Neural cell (in vitro differentiated cells): ENCODE measurements at regions not wholly inside any gene's neighbourhood (a gene's known extent, or its start where the extent isn't known, plus 50 kb on each side); places are given as distances from the start of the nearest gene placed in this dataset.

ENCODE experiments used
- H2AFZ ChIP-seq: fragments of 200-600, 300-800 bp; sonication (generic), shearing (Covaris generic); 2 replicates; pipeline ENCODE4 v1.6.0; 2014; ENCODE audit warnings: low read depth, mild to moderate bottlenecking, antibody characterized with exemption, low read length, moderate library complexity
- H3F3A ChIP-seq: fragments of 200-600 bp; shearing (Covaris generic); 2 replicates; pipeline ENCODE4 v1.6.1; 2016; ENCODE audit warnings: mild to moderate bottlenecking, moderate library complexity, mixed read lengths, antibody characterized with exemption, low read length; ENCODE audit not compliant: insufficient read depth, poor library complexity, severe bottlenecking
- H3K27ac ChIP-seq: fragments of 200-600, 300-800 bp; sonication (generic), shearing (Covaris generic); 2 replicates; pipeline ENCODE4 v1.5.1; 2014; ENCODE audit warnings: mild to moderate bottlenecking, low read length, moderate library complexity
- H3K27me3 ChIP-seq: fragments of 300-800, 200-600 bp; sonication (generic), shearing (Covaris generic); 2 replicates; pipeline ENCODE4 v1.6.0; 2014; ENCODE audit warnings: mild to moderate bottlenecking, low read depth, low read length, moderate library complexity; ENCODE audit not compliant: insufficient read depth
- H3K36me3 ChIP-seq: fragments of 300-800, 200-600 bp; sonication (generic), shearing (Covaris generic); 2 replicates; pipeline ENCODE4 v1.5.1; 2014; ENCODE audit warnings: mild to moderate bottlenecking, antibody characterized with exemption, low read length, moderate library complexity; ENCODE audit not compliant: insufficient read depth
- H3K4me2 ChIP-seq: fragments of 300-800, 200-600 bp; sonication (generic), shearing (Covaris generic); 2 replicates; pipeline ENCODE4 v1.6.0; 2014; ENCODE audit warnings: mild to moderate bottlenecking, low read length
- H3K4me3 ChIP-seq: fragments of 300-800, 200-600 bp; sonication (generic), shearing (Covaris generic); 2 replicates; pipeline ENCODE4 v1.5.1; 2014; ENCODE audit warnings: mild to moderate bottlenecking, low read length, moderate library complexity
- H3K79me2 ChIP-seq: fragments of 200-600 bp; shearing (Covaris generic); replicated peaks from 2 replicates; pipeline ENCODE4 v1.6.0; 2014; ENCODE audit warnings: mild to moderate bottlenecking, low read length, moderate library complexity; ENCODE audit not compliant: insufficient read depth
- H3K9ac ChIP-seq: fragments of 300-800, 200-600 bp; sonication (generic), shearing (Covaris generic); 2 replicates; pipeline ENCODE4 v1.6.1; 2016; ENCODE audit warnings: mild to moderate bottlenecking, low read length, mixed read lengths
- H3K9me2 ChIP-seq: fragments of 200-600 bp; shearing (Covaris generic); 2 replicates; pipeline ENCODE4 v1.6.1; 2016; ENCODE audit warnings: mild to moderate bottlenecking, low read length, mixed read lengths; ENCODE audit not compliant: insufficient read depth
- H3K9me3 ChIP-seq: fragments of 200-600, 300-800 bp; sonication (generic), shearing (Covaris generic); 2 replicates; pipeline ENCODE4 v1.6.1; 2016; ENCODE audit warnings: mild to moderate bottlenecking, mixed run types, low read length, moderate library complexity, mixed read lengths
- H4K20me1 ChIP-seq: fragments of 200-600 bp; shearing (Covaris generic); 2 replicates; pipeline ENCODE4 v1.6.1; 2016; ENCODE audit warnings: mild to moderate bottlenecking, mixed run types; ENCODE audit not compliant: insufficient read depth
- EP300 ChIP-seq: fragments of 450-650 bp; conservative IDR thresholded peaks from 2 replicates; pipeline ENCODE4 v1.6.1; 2014; ENCODE audit warnings: antibody characterized with exemption, mild to moderate bottlenecking, moderate library complexity; ENCODE audit not compliant: poor library complexity, severe bottlenecking
- EZH2 ChIP-seq: fragments of 200-600, 300-800 bp; shearing (Covaris generic), sonication (generic); IDR thresholded peaks from 2 replicates; pipeline ENCODE4 v1.6.1; 2014; ENCODE audit warnings: antibody characterized with exemption, low read length, borderline replicate concordance, mild to moderate bottlenecking; ENCODE audit not compliant: insufficient read depth, poor library complexity, severe bottlenecking
- MXI1 ChIP-seq: fragments of 450-650 bp; conservative IDR thresholded peaks from 2 replicates; pipeline ENCODE4 v1.6.1; 2014; ENCODE audit warnings: antibody characterized with exemption, mild to moderate bottlenecking; ENCODE audit not compliant: poor library complexity, severe bottlenecking
- POLR2AphosphoS5 ChIP-seq: IDR thresholded peaks from 2 replicates; pipeline ENCODE4 v1.6.1; 2012
- RAD21 ChIP-seq: fragments of 450-650 bp; conservative IDR thresholded peaks from 2 replicates; pipeline ENCODE4 v1.6.1; 2014; ENCODE audit warnings: antibody characterized with exemption, mild to moderate bottlenecking, moderate library complexity
- REST ChIP-seq: IDR thresholded peaks from 2 replicates; pipeline ENCODE4 v1.6.1; 2012; ENCODE audit warnings: borderline replicate concordance
- SMC3 ChIP-seq: fragments of 450-650 bp; conservative IDR thresholded peaks from 2 replicates; pipeline ENCODE4 v1.6.1; 2014; ENCODE audit warnings: antibody characterized with exemption, mild to moderate bottlenecking, moderate library complexity; ENCODE audit not compliant: poor library complexity
- TAF1 ChIP-seq: IDR thresholded peaks from 2 replicates; pipeline ENCODE4 v1.6.1; 2012; ENCODE audit warnings: low read depth
- TF ChIP-seq, protein P1 (sequence below): fragments of 450-650 bp; IDR thresholded peaks from 2 replicates; pipeline ENCODE4 v1.5.1; 2014; ENCODE audit warnings: antibody characterized with exemption, mild to moderate bottlenecking, moderate library complexity; ENCODE audit not compliant: poor library complexity, severe bottlenecking

DNA sequence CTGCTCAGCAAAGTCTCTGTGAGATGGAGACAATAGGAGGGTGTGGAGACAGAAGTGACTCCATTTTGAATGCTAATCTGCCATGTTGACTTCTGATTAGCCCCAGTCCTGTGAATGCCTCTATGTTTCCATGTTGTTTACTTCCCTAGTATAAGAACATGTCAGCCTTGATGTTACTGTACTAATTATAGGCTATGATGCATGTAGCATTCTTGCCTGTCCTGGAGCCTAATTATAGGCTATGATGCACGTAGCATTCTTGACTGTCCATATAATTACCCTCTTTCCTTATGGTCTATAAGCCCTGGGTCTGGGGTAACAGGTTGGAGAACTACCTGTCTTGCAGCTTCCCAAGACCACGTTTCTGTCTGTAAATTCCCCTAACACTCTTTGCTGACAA is 353.3 kb upstream of the CLINT1 start:
- no peaks in the 10 kb centered on the region for H4K20me1 ChIP-seq
- H3K9ac ChIP-seq: no peak overlapping the region
- H3K9me2 ChIP-seq: no peaks in the 10 kb centered on the region
- no peak overlapping the region for H3K4me3 ChIP-seq
- TF ChIP-seq REST: no peak
- no peak for TF ChIP-seq TAF1
- TF ChIP-seq POLR2AphosphoS5: no peak
- TF ChIP-seq RAD21: no peak
- no peak for TF ChIP-seq EP300
- no peak for TF ChIP-seq SMC3
- no peak for TF ChIP-seq EZH2
- TF ChIP-seq, protein P1, sequence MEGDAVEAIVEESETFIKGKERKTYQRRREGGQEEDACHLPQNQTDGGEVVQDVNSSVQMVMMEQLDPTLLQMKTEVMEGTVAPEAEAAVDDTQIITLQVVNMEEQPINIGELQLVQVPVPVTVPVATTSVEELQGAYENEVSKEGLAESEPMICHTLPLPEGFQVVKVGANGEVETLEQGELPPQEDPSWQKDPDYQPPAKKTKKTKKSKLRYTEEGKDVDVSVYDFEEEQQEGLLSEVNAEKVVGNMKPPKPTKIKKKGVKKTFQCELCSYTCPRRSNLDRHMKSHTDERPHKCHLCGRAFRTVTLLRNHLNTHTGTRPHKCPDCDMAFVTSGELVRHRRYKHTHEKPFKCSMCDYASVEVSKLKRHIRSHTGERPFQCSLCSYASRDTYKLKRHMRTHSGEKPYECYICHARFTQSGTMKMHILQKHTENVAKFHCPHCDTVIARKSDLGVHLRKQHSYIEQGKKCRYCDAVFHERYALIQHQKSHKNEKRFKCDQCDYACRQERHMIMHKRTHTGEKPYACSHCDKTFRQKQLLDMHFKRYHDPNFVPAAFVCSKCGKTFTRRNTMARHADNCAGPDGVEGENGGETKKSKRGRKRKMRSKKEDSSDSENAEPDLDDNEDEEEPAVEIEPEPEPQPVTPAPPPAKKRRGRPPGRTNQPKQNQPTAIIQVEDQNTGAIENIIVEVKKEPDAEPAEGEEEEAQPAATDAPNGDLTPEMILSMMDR: no peak
- no peak for TF ChIP-seq MXI1
- H3K9me3 ChIP-seq: no peaks in the 10 kb centered on the region
- H3K4me2 ChIP-seq: no peak overlapping the region
- H3K27me3 ChIP-seq: no peaks in the 10 kb centered on the region
- H3K36me3 ChIP-seq: no peaks in the 10 kb centered on the region
- no peak overlapping the region for H3K27ac ChIP-seq
- H3K79me2 ChIP-seq: no peaks in the 10 kb centered on the region
- H2AFZ ChIP-seq: no peak overlapping the region
- H3F3A ChIP-seq: no peaks in the 10 kb centered on the region

DNA sequence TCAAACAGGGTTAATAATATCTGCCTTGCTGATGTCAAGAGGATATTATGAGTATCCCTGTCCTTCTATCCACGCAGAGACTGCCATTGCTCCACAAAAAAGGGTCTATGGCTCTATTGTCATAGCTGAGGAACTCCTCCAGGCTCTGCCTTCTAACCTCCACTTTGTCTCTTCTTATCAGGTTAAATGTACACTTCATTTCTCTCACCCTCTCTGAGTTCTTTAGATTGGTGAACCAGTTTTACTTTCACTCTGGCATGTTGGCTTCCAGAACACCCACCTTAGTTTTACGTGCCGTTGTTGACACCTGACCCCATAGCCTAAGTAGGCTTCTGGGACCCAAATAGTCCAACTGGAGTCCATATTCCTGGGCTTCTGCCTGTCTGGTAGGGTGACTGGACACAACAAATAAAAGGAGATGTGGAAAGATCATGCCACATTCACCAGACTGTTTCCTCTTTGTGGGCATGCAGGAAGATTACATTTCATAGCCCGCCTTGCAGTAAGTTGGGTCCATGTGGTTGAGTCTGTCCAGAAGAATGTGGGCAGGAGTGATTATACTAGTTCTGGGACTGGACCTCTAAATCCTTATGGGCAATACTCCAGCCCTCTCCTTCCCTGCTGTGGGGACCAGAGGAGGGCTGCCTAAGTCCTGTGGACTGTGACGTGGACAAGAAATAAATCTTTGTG is 350.4 kb upstream of the CLINT1 start:
- Histone ChIP-seq H3K27ac (no peak overlapping the region), H3K36me3 (no peaks in the 10 kb centered on the region), H2AFZ (no peak overlapping the region), H3K4me3 (no peak overlapping the region), H3K4me2 (no peak overlapping the region), H3K27me3 (no peaks in the 10 kb centered on the region), H3K9me2 (no peaks in the 10 kb centered on the region), H3K79me2 (no peaks in the 10 kb centered on the region), H4K20me1 (no peaks in the 10 kb centered on the region), H3K9me3 (no peaks in the 10 kb centered on the region), H3F3A (no peaks in the 10 kb centered on the region), H3K9ac (no peak overlapping the region)
- TF ChIP-seq MXI1 (no peak), SMC3 (no peak), POLR2AphosphoS5 (no peak), TAF1 (no peak), REST (no peak), EZH2 (no peak), RAD21 (no peak)
